ENCODE measurements at regions not wholly inside any gene's neighbourhood (a gene's known extent, or its start where the extent isn't known, plus 50 kb on each side); places are given as distances from the start of the nearest gene placed in this dataset.
"Not testable (repeated sequence)": the region's sequence is repeated elsewhere in the genome, so short reads cannot be mapped to it uniquely, and the experiment has no call there.

DNA sequence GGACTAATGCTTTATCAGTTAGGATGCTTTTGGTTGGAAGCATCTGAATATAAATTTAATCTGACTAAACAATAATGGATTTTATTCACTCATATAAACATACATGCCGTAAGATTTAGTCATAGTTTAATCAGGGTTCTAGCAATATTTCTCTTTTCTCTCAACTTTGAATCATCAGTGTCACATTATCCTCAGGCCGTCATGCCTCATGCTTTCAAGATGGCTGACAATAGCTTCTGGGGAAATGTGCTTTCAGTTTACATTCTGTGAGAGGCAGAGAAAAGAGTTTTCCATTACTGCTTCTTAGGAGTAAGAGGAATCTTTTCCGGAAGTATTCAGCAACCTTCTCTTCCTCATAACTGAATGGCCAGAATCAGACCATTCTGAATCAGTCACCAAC is 162.2 kb downstream of the GJA1 start:
- DNase-seq = no peak

DNA sequence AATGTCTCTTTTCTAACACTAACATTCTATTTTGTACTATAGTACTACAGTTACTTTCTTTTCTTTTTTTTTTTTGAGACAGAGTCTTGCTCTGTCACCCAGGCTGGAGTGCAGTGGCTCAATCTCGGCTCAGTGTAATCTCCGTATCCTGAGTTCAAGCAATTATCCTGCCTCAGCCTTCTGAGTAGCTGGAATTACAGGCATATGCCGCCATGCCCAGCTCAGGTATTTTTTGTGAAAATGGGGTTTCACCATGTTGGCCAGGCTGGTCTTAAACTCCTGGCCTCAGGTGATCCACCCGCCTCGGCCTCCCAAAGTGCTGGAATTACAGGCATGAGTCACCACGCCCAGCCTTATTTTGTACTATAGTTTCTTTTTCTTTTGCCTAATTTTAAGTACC is 163.9 kb downstream of the GJA1 start:
- DNase-seq = not testable (repeated sequence)

- no peak for DNase-seq
Measured at GRCh38 chr6:121600389-121601168, 165.1 kb downstream of the GJA1 start.

DNA sequence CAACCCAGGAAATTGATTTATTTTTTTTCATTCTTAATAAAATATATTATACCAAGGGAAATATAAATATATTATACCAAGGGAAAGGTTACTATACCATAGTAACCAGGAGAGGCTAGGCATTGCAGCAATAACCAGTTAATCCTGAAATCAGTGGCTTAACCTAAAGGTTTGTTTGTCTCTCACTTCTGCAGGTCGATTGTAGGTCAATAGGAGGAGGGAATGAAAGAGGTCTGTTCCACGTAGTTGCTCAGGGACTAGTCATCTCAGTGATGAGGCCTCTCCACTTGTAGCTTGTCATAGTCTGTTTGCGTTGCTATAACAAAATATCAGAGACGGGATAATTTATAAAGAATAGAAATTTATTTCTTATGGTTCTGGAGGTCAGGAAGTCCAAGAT is 168.0 kb downstream of the GJA1 start:
- no peak for DNase-seq

DNA sequence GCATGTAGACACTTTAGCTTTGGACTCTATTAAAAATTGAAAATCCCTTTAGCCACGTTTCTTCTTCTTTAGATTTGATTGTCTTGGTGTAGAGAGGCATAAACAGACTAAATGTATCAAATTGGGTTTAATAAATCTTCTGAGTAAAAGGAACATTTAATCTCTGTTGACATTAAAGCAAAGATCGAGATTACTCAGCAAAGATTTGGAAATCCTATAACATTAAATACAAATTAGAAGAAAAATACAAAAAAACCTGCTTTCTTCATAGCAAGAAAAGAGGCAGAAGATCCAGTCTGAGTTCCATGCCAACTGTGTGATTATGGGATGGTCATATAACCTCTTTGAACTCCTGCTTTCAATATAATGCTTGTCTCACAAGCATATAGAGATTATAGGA is 172.3 kb downstream of the GJA1 start:
- no peak for DNase-seq

GRCh38 chr6:121608270-121608669 is 172.8 kb downstream of the GJA1 start:
- DNase-seq = no peak

- DNase-seq = no peak
Measured at GRCh38 chr6:121609281-121609680, 173.8 kb downstream of the GJA1 start.

GRCh38 chr6:121612927-121613326 is 177.5 kb downstream of the GJA1 start:
- no peak for DNase-seq

DNA sequence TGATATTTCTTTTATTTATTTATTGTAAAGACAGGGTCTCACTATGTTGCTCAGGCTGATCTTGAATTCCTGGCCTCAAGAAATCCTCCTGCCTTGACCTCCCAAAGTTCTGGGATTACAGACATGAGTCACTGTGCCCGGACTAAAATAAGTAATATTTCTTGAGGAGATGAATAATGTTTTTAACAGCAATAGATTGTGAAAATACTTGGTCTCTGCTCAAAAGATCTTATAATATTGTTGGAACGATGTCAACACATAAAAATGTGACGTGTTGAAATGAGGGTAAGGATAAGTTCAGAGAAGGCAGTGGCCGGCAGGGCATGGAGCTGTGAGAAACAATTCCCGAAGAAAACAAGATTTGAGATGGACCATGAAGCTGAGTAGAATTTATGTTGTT is 178.7 kb downstream of the GJA1 start:
- DNase-seq = no peak

GRCh38 chr6:121615493-121615892 is 180.0 kb downstream of the GJA1 start:
- no peak for DNase-seq

DNA sequence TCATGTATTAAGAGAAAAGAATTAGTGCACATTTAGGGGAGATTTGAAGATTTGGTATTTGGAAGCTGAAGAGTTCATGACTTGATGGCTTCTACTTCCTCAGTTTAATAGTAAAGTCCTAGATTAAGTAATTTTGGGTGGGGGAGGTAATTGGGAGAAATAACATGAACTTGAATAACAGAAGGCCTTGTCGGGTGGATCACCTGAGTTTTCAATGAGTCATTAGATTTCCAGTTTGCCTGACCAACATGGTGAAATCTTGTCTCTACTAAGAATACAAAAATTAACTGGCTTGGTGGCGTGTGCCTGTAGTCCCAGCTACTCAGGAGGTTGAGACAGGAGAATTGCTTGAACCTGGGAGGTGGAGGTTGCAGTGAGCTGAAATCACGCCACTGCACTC is 181.0 kb downstream of the GJA1 start:
- no peak for DNase-seq

GRCh38 chr6:121617388-121617787 is 181.9 kb downstream of the GJA1 start:
- no peak for DNase-seq

GRCh38 chr6:121619013-121619412 is 183.6 kb downstream of the GJA1 start:
- DNase-seq = no peak

GRCh38 chr6:121619987-121620740 is 184.7 kb downstream of the GJA1 start:
- DNase-seq = no peak

DNA sequence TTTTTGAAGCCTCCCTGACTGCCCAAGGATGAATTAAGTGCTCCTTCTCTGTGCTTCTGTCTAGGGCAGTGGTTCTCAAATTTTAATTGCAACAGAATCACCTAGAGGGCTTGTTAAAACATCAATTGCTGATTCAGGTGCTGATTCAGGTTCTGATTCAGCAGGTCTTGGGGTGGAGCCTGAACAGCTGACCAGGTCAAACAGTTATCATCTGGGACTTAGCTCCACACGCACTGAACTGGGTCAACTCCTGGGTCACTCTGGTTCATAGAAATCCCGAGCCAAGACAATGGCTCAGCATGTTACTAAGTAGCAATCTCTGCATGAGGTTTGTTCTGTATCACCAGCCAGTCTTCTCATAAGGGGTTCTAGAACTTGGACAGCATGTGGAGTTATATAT is 192.3 kb downstream of the GJA1 start:
- DNase-seq = no peak

DNA sequence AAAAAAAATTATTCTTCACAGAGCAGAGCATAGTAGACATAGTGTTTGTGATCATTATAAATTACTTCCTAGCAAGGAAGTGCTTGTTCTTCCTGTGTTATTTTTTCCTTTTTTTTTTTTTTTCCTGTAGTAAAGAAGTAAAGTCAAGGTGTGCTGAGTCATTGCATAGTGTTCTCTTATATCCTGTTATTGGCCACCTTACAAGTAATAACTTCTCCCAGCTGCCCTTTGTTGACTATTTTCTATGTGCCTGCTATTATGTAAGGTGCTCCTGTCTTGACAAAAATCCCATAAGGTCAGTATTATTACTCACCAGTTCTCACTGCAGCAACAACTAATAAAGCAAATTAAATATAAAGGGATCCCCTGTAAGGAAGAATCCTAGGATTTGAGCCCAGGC is 195.3 kb downstream of the GJA1 start:
- no peak for DNase-seq

GRCh38 chr6:121631752-121632151 is 196.3 kb downstream of the GJA1 start:
- not testable (repeated sequence) for DNase-seq

DNA sequence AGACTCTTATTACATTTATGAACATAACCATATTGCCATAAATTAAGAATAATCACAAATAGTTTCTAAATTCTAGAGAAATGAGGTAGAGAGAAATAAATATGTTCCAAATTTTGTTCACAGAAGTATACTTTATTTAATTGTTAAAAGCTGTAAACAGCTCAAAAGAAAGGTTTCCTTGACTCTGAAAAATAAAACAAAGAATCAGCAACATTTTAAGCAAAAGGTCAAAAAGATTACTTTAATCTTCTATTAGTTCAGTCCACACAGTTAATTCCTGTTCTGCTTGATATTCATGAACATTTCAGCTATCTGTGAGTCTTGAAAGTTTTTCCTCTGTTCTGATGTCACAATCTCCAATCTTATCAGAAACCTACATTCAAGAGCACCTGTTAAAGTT is 197.9 kb downstream of the GJA1 start:
- no peak for DNase-seq

DNA sequence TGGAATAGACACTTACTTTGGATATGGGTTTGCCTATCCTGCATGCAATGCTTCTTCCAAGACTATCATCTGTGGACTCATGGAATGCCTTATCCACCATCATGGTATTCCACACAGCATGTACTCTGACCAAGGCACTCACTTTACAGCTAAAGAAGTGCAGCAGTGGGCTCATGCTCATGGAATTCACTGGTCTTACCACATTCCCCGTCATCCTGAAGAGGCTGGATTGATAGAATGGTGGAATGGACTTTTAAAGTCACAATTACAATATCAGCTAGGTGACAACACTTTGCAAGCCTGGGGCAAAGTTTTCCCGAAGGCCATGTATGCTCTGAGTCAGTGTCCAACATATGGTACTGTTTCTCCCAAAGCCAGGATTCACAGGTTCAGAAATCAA is 199.1 kb downstream of the GJA1 start:
- not testable (repeated sequence) for DNase-seq

DNA sequence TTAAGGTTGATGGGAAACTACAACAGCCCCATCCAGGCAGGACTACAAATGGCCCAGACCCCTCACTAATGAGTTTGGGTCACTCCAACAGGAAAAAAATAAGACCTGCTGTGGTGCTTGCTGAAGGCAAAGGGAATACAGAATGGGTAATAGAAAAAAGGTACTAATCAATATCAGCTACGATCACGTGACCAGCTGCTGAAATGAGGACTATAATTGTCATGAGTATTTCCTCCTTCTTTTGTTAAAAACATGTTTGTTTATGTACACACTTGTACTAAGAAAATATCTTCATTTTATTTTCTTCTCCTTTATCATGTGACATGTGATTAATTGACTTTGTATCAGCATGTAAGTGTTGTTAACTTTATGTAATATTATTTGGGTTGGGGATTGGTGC is 199.9 kb downstream of the GJA1 start:
- DNase-seq = no peak

GRCh38 chr6:121636217-121636616 is 200.8 kb downstream of the GJA1 start:
- not testable (repeated sequence) for DNase-seq

DNA sequence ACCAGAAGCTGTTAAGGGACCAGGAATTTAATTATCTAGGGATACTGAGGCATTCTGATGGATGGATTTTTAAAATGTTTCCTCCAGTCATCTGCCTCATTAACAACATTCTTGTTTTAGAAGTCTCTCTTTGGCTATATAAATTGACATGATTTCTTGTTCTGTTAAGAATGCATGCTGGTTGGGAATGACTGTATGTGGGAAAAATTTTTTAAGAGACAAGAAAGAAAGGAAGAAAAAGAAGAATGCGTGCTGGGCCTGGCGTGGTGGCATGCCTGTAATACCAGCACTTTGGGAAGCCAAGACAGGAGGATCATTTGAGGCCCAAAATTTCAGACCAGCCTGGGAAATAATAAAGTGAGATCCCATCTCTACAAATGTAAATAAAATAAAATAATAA is 203.6 kb downstream of the GJA1 start:
- no peak for DNase-seq

DNA sequence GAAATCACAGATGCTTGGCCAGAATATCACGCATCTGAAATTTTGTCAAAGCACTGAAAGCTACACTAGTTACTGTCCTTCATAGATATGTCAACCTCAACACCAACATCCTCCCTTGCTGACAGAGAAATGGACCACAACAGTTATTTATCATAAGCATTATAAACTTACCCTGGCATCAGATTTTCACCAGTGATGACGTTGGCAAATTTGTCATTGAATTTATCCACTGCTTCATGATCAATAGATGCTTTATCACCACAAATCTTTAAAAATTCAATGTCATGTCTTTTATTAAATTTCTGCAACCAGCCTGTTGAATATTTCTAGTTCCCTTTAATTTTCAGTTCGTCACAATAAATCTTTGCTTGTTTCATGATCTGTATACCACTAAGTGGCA is 205.7 kb downstream of the GJA1 start:
- no peak for DNase-seq

GRCh38 chr6:121645100-121645745 is 209.8 kb downstream of the GJA1 start:
- DNase-seq = no peak

Measured in DMS79 (cell line).